HepG2 (cell line): ENCODE measurements at regions not wholly inside any gene's neighbourhood (a gene's known extent, or its start where the extent isn't known, plus 50 kb on each side); places are given as distances from the start of the nearest gene placed in this dataset.

Source experiments
- TF ChIP-seq, protein P1 (sequence below): sonication (generic); formaldehyde crosslinking; IDR thresholded peaks from 2 replicates; pipeline ENCODE4 v1.4.0; 2020; ENCODE audit warnings: missing genetic modification reagents
- TF ChIP-seq, protein P2 (sequence below): sonication (generic); formaldehyde crosslinking; IDR thresholded peaks from 2 replicates; pipeline ENCODE4 v1.5.0; 2020; ENCODE audit warnings: mild to moderate bottlenecking, missing genetic modification reagents, moderate library complexity
- TF ChIP-seq, protein P3 (sequence below): sonication (generic); formaldehyde crosslinking; IDR thresholded peaks from 2 replicates; pipeline ENCODE4 v1.5.0; 2020; ENCODE audit warnings: missing genetic modification reagents

DNA sequence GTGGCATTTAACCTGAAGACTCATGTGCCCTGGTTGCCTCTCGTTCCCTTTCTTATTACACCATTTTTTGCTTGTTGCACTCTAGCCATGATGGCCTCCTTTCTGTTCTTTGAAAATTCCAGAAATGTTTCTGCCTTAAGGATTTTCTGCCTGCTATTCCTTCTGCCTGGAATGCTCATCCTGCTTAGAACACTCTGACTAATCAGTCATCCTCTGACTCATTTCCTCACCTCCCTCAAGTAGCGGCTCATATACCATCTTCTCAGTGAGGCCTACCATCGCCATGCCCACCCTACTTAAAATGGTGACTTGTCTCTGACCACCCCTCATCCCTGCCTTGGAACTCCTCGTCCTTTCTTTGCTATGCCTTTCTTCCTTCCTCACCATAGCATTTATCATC is 68.8 kb downstream of the KIF4B start:
- TF ChIP-seq, protein P1, sequence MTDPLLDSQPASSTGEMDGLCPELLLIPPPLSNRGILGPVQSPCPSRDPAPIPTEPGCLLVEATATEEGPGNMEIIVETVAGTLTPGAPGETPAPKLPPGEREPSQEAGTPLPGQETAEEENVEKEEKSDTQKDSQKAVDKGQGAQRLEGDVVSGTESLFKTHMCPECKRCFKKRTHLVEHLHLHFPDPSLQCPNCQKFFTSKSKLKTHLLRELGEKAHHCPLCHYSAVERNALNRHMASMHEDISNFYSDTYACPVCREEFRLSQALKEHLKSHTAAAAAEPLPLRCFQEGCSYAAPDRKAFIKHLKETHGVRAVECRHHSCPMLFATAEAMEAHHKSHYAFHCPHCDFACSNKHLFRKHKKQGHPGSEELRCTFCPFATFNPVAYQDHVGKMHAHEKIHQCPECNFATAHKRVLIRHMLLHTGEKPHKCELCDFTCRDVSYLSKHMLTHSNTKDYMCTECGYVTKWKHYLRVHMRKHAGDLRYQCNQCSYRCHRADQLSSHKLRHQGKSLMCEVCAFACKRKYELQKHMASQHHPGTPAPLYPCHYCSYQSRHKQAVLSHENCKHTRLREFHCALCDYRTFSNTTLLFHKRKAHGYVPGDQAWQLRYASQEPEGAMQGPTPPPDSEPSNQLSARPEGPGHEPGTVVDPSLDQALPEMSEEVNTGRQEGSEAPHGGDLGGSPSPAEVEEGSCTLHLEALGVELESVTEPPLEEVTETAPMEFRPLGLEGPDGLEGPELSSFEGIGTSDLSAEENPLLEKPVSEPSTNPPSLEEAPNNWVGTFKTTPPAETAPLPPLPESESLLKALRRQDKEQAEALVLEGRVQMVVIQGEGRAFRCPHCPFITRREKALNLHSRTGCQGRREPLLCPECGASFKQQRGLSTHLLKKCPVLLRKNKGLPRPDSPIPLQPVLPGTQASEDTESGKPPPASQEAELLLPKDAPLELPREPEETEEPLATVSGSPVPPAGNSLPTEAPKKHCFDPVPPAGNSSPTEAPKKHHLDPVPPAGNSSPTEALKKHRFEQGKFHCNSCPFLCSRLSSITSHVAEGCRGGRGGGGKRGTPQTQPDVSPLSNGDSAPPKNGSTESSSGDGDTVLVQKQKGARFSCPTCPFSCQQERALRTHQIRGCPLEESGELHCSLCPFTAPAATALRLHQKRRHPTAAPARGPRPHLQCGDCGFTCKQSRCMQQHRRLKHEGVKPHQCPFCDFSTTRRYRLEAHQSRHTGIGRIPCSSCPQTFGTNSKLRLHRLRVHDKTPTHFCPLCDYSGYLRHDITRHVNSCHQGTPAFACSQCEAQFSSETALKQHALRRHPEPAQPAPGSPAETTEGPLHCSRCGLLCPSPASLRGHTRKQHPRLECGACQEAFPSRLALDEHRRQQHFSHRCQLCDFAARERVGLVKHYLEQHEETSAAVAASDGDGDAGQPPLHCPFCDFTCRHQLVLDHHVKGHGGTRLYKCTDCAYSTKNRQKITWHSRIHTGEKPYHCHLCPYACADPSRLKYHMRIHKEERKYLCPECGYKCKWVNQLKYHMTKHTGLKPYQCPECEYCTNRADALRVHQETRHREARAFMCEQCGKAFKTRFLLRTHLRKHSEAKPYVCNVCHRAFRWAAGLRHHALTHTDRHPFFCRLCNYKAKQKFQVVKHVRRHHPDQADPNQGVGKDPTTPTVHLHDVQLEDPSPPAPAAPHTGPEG (CRISPR knock-in tag): no peak
- TF ChIP-seq, protein P2, sequence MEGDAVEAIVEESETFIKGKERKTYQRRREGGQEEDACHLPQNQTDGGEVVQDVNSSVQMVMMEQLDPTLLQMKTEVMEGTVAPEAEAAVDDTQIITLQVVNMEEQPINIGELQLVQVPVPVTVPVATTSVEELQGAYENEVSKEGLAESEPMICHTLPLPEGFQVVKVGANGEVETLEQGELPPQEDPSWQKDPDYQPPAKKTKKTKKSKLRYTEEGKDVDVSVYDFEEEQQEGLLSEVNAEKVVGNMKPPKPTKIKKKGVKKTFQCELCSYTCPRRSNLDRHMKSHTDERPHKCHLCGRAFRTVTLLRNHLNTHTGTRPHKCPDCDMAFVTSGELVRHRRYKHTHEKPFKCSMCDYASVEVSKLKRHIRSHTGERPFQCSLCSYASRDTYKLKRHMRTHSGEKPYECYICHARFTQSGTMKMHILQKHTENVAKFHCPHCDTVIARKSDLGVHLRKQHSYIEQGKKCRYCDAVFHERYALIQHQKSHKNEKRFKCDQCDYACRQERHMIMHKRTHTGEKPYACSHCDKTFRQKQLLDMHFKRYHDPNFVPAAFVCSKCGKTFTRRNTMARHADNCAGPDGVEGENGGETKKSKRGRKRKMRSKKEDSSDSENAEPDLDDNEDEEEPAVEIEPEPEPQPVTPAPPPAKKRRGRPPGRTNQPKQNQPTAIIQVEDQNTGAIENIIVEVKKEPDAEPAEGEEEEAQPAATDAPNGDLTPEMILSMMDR (CRISPR knock-in tag): no peak
- TF ChIP-seq, protein P3, sequence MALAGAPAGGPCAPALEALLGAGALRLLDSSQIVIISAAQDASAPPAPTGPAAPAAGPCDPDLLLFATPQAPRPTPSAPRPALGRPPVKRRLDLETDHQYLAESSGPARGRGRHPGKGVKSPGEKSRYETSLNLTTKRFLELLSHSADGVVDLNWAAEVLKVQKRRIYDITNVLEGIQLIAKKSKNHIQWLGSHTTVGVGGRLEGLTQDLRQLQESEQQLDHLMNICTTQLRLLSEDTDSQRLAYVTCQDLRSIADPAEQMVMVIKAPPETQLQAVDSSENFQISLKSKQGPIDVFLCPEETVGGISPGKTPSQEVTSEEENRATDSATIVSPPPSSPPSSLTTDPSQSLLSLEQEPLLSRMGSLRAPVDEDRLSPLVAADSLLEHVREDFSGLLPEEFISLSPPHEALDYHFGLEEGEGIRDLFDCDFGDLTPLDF (CRISPR knock-in tag): no peak
